ENCODE measurements at regions not wholly inside any gene's neighbourhood (a gene's known extent, or its start where the extent isn't known, plus 50 kb on each side); places are given as distances from the start of the nearest gene placed in this dataset.
"Not testable (repeated sequence)": the region's sequence is repeated elsewhere in the genome, so short reads cannot be mapped to it uniquely, and the experiment has no call there.

- DNase-seq, result no peak
Measured at GRCh38 chr6:66508433-66508832, 801.4 kb upstream of the EYS start.

DNA sequence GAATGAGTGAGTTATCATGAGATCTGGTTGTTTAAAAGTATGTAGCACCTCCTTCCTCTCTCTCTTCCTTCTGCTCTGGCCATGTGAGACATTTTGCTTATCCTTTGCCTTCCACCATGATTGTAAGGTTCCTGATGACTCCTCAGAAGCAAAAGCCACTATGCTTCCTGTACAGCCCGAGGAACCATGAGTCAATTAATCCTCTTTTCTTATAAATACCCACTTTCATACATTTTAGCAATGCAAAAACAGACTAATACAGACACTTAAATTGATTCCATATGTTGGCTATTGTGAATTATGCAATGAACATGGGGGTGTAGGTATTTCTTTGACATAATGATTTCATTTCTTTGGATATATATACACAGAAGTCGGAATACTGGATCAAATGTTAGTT is 792.8 kb upstream of the EYS start:
- DNase-seq, result no peak

GRCh38 chr6:66496659-66497058 is 789.6 kb upstream of the EYS start:
- DNase-seq, result peak; percentile 4

GRCh38 chr6:66494643-66495042 is 787.6 kb upstream of the EYS start:
- DNase-seq, result not testable (repeated sequence)

DNA sequence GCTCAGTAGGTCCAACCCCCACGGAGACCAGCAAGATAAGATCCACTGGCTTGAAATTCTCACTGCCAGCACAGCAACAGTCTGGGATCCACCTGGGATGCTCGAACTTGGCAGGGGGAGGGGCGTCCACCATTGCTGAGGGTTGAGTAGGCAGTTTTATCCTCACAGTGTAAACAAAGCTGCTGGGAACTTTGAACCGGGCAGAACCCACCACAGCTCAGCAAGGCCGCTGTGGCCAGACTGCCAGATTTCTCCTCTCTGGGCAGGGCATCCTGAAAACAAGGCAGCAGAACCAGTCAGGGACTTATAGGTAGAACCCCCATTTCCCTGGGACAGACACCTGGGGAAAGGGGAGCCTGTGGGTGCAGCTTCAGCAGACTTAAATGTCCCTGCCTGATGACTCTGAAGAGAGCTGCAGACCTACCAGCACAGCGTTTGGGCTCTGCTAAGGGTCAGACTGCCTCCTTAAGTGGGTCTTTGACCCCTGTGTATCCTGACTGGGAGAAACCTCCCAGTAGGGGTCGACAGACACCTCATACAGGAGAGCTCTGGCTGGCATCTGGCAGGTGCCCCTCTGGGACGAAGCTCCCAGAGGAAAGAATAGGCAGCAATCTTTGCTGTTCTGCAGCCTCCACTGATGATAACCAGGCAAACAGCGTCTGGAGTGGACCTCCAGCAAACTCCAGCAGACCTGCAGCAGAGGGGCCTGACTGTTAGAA is 782.4 kb upstream of the EYS start:
- DNase-seq, result no peak

GRCh38 chr6:66481216-66481615 is 774.2 kb upstream of the EYS start:
- DNase-seq, result no peak

DNA sequence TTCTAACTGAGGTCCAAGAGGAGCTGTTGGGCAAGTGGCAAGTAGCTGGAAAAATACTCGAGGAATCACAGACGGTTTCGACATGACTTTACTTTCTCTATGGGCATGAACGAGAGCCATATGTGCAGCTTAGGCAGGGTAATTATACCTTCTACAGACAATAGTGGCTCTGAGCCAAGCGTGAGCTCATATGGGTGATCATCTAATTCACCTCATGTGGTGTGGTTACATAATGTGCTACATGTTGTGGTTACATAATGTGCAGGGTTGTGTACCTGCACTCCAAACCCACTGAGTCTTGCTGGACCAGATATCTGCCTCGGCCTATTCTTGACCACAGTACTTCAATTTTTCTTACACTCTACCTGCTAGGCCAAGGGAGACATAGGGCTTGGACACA is 771.7 kb upstream of the EYS start:
- DNase-seq, result no peak

DNA sequence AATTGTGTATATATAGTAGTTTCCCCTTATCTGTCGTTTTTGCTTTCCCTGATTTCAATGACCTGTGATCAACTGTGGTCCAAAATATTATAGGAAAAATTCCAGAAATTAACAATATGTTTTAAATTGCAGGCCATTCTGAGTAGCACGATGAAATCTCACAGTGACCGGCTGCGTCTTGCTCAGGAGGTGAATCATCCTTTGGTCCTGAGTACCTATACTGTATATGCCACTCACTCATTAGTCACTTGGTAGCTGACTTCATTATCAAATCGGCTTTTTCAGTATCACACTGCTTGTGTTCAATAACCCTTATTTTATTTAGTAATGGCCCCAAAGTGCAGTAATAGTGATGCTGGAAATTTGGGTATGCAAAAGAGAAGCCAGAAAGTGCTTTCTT is 728.3 kb upstream of the EYS start:
- DNase-seq, result no peak

- no peak for DNase-seq
Measured at GRCh38 chr6:66429210-66429609, 722.2 kb upstream of the EYS start.

- no peak for DNase-seq
Measured at GRCh38 chr6:66423047-66423446, 716.0 kb upstream of the EYS start.

- DNase-seq, result no peak
Measured at GRCh38 chr6:66421570-66421969, 714.5 kb upstream of the EYS start.

- no peak for DNase-seq
Measured at GRCh38 chr6:66418906-66419305, 711.9 kb upstream of the EYS start.

DNA sequence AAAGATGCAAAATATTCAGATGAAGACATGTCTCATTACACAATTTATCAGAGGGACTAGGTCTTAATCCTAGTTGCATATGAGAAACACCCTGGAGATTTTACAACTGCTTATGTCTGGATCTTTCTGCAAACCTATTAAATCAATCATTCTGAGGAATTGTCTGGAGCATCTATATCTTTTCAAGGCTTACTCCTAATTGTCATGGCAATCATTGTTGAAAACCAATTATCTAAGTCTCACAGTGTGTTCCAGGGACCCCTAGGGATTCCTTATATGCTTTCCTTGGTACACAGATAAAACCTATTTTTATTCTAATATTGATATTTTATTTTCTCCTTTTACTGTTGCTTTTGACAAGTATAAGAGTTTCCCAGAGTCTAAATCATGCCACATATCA is 696.9 kb upstream of the EYS start:
- no peak for DNase-seq

DNA sequence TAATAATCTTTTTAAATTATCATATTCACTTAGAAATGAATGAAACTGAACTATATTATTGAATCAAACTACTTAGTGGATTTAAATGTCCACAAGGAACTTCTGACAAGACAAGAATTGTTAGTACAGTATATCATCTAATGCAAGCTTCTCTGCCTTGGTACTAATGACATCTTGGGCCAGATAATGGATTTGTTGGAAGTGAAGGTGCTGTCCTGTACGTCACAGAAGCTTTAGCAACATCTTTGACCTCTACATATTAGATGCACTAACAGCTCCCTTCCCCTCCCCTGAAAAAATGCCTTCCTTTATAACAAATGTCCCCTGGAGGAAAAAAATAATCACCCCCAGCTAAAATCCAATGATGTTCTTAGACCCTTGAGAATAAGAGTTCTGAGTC is 695.8 kb upstream of the EYS start:
- no peak for DNase-seq

DNA sequence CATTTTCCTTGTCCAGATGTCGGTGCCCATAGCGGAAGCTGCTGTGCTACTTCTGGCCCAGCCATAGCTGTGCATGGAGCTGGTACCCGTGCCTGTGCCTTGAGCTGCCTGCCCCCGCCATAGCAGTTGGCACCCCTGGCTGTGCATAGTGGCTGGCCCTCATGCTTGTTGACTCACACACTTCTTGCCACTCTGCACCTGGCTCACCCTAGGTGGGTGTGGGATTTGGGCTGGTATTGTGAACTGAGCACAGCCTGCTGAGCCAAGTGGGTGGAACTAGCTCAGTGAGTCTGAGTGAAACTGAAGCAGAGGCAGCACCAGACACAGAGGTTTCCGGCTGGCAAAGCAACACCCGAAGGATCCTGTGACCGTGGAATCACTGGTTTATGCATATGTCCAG is 689.5 kb upstream of the EYS start:
- DNase-seq, result no peak

DNA sequence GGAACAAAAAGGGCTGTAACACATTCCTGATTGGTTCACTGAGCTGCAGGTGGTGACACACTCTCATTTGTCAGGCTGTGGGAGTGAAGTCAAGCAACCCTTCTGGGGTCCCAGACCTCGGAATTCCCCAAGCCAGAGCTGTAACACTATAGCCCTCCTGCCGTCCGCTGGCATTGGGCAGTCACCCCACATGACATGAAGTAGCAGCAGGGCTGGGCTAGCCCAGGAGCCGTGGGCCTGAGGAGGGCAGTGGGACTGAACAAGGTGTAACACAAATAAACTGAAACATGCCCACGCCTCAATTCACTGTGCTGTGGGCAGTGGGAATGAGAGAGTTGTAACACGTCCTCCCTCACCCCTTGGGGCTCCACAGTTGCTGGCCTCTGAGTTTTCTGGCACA is 689.1 kb upstream of the EYS start:
- no peak for DNase-seq

GRCh38 chr6:66390393-66390792 is 683.4 kb upstream of the EYS start:
- no peak for DNase-seq

DNA sequence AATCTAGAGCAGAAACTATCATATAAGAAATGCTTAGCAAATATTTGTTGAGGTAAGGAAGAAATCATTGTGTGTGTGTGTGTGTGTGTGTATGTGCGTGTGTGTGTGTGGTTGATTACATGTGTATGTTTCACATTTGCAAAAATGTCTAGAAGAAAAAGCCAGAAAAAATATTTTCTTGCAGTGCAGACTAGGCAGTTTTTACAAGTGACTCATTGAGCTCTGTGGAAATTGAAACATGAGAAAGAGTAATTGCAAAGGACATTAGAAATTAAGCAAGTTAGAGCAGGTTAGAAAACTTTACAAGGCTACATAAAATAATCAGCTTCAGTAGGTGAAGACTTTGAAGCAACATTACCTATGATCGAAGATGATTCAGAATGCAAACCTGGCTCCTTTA is 669.0 kb upstream of the EYS start:
- DNase-seq, result no peak

GRCh38 chr6:66369407-66369806 is 662.4 kb upstream of the EYS start:
- no peak for DNase-seq

DNA sequence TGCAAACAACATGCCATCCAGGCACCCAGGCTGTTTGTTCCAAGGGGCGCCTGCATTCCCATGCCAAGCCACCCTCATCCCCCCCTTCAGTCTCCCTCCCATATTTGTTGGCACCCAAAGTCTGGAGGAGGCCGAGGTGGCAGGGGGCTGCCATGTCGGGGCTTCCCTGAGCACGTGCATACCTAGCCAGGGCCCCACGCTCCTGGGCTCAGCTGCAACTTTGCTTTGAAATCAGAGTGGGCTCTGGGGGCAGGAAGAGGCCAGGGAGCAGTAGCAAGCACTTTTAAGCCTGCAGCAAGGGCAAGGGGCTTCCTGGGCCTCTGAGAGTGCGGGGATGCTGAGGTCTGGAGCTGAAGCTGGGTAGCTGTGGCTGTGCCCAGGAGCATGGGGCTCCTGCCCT is 655.9 kb upstream of the EYS start:
- DNase-seq, result no peak

DNA sequence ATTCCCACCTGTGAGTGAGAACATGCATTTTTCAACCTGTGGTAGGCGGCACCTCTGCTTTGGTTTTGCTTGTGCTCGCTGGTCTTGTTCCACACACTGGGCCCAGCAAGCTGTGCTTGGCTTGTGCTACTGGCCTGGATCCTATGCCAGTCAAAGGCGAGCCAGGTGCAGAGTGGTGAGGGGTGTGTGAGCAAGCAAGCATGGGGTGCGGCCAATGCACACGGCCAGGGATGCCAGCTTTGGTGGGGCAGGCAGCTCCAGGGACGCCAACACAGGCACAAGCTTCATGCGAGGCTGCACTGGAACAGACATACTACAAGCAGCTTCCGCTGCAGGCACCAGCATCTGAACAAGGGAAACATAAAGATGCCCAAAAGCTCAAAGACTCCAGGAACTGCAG is 654.9 kb upstream of the EYS start:
- no peak for DNase-seq

DNA sequence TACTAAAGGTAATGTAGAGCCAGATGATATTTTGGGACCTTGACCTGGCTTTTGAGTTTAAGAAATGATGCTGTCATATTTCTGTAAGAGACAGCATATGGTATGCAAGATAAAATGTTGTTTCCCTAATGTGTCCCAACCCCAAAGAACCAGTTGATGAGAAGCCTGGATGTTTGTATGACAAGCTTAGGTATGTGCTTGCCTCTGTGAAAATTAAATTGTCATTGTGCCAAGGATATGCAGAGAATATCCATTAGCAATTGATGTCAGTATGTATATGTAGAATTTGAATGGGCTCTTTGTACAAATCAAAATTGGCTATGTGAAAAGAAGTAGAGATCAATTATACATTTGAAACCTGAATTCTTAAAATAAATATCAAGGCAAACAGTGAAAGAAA is 650.8 kb upstream of the EYS start:
- DNase-seq, result no peak

DNA sequence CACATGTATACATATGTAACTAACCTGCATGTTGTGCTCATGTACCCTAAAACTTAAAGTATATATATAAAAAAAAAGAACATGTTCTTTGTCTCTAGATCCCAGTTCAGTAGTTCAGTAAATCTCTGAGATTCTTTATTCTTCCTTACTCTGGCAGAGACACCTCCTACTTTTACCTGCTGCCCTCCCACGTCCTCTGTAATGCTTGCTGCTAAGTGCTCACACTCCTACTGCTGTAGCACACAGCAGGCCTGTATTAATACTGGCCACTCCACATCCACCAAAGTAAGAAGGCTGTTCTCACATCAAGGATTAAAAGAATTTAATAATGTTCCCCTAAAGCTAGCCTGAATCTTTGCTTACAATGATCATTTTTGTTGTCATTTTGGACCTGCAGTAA is 648.4 kb upstream of the EYS start:
- DNase-seq, result no peak

DNA sequence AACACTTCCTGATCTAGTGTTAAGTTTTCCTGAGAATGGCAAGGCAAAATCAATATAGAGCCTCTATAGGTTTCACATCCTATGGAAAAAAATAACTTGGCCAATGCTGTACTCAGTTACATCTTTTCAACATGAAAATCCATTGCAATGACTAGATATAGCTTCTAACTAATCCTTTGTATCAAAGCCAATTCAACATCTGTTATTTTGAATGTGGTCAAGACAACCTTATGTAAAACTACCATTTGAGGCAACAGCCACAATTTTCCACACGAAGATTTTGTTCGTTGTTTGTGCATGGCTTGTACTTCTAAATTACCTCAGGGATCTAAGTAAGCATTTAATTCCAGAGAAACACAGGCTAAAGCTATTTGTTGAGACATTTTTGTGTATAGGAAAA is 637.8 kb upstream of the EYS start:
- no peak for DNase-seq

- DNase-seq, result no peak
Measured at GRCh38 chr6:66340736-66341135, 633.7 kb upstream of the EYS start.

- DNase-seq, result no peak
Measured at GRCh38 chr6:66336176-66336575, 629.1 kb upstream of the EYS start.
